NCI-H69 (cell line): ENCODE measurements at regions not wholly inside any gene's neighbourhood (a gene's known extent, or its start where the extent isn't known, plus 50 kb on each side); places are given as distances from the start of the nearest gene placed in this dataset.
"Not testable (repeated sequence)": the region's sequence is repeated elsewhere in the genome, so short reads cannot be mapped to it uniquely, and the experiment has no call there.

Source experiments
- DNase-seq: peaks from one replicate; lab custom pipeline; 2025; lab: John Stamatoyannopoulos, UW

- DNase-seq: peak; percentile 86
These were observed 200.8 kb upstream of the C2CD4B start for GRCh38 chr15:62365795-62366442.

DNA sequence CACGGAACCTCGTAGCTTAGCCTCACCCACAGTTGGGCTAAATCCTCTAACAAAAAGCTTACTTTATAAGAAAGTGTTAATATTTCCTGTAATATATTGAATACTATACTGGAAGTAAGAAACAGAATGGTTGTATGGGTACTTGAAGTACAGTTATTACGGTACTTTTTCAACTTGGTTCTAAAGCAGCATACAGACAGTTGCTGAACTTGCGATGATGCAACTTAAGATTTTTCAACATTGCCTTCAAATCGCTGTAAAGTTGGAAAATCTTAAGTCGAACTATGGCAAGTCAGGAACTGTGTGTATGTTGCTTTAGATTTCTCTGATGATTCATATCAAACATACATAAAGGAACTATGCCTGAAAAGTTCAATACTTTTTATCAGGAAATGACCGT, 204.4 kb upstream of the C2CD4B start:
- DNase-seq: no peak

DNA sequence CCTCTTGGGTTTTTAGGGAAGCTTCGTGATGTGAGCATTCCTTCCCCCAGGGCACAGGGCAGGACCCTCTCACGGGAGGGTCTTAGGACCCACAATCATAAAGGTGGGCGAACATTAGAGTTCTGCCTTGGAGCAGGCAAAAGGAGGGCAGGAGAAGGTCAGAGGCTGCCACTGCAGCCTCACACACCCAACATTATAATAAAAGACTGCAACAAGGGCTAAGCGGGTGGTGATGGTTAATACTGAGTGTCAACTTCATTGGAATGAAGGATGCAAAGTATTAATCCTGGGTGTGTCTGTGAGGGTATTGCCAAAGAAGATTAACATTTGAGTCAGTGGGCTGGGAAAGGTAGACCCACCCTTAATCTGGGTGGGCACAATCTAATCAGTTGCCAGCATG, 206.6 kb upstream of the C2CD4B start:
- not testable (repeated sequence) for DNase-seq

GRCh38 chr15:62377736-62378480, 212.8 kb upstream of the C2CD4B start:
- DNase-seq: no peak

- no peak for DNase-seq
These were observed 213.8 kb upstream of the C2CD4B start for GRCh38 chr15:62378772-62379498.

DNA sequence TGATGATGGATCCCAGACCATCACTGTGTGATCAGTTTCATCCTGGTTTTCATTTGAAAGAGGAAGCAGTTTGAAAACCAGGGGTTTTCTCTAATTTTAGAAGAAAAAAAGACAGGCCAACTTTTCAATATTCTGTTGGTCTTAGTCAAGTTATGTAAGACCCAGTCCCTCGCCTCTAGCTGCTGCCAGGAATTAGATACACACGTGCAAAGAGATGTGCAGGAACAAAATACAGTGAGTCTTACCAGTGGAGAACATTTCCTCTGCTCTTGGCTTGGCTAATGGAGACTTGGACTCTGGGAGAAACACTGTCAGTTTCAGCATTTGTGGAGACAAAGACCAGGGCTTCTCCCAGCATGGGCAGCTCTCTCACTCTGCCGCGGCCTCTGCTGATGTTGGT, 214.9 kb upstream of the C2CD4B start:
- no peak for DNase-seq

DNA sequence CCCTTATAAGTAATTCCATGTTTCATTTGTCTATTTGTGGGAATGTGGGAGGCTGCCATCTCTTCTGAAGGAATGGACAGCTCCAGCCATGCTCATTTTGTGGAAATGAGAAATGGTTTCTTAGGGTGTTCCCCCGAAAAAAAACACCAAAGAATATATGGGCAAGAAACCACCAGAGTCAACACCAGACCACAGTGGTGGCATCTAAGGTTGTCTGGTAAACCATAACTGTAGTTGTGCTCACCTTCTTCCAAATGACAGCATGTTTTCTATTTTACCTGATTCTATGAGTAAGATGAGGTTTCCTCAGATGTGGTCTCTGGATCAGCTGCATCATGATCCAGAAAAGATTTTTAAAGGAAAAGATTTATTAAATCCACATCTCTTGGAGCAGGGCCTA, 217.0 kb upstream of the C2CD4B start:
- no peak for DNase-seq

DNA sequence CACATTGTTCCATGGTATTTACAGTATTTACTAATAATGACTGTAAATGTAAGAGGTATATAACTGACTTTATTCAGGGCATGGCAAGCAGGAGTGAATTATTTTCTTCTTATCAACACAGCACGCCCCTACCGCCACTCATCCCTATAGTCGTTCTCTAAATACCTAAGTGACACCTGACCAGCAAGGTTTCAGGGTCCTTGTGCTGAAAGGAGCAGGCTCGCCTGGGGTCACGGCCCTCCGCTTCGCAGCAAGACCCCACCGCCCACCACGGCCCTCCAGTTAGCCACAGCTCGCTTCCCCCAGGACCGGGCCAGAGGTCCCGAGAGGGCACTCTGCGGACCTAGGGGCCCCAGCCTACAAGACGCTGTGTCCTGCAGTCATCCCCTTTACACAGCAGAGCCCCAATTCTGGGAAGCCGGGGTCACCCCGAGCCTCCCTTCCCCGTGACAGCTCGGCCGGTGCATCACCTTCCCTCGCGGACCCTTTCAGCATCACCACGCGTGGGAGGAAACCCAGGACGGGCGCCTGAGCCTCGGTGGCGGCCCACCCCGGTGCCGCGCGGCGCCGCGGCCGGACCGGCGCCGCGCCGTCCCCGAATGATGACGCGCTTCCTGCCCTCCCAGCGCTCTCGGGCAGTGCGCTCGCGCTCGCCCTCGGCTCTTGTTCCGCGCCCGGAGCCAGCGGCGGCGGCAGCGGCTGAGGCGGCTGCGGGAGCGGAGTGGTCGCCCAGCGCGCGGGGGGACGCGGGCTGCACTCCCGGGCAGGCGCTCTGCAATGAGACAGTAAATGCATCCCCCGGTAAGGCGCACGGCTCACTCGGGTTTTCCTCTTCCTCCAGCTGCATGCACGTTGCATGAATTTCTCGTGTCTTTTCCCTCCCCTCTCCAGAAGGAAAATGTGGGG, 225.1 kb upstream of the C2CD4B start, which contains the start of gene TLN2:
TSS of gene TLN2 (plus strand) at position 666 of the 906 bp plus-strand sequence.
- DNase-seq: peak; percentile 89

GRCh38 chr15:62390791-62391640, 225.9 kb upstream of the C2CD4B start:
- DNase-seq: peak; percentile 66

- DNase-seq: peak; percentile 62
These were observed 226.7 kb upstream of the C2CD4B start for GRCh38 chr15:62391641-62392262.

DNA sequence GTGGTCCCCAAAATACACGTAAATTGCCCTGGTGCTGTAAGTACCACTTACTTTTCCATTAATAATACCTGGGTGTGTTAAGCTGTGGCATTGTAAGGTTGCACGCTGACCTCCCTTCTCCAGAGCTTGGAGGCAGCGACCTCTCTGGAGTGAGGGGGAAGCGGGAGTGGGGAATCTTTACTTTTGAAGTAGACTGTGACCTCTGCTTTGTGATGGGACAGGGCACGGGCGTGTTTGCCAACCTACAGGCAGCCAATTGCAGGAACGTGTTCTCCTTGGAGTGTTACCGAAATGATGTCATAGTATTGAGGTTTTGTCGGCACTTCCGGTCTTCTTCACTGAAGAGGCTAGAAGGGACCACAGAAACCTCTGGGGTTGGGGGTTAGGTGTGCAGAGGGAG, 227.3 kb upstream of the C2CD4B start:
- peak; percentile 17 for DNase-seq

DNA sequence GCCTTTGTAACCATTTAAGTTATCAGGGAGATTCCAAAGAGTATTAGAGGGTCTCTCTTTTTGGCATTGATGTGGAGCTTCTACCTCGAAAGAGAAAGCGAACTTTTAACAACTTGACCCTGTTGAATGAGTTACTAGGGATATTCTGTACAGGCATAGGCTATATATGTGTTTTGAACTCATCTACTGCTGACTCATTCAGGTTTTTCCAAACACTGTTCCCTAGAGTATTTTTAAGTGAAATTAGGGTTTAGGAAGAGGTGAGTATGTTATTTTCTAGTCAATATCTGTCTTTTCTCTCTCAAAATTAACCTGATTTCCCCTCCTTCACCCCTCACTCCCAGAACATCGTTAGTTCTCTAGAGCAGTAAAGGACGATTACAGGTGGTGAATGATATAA, 228.1 kb upstream of the C2CD4B start:
- no peak for DNase-seq

DNA sequence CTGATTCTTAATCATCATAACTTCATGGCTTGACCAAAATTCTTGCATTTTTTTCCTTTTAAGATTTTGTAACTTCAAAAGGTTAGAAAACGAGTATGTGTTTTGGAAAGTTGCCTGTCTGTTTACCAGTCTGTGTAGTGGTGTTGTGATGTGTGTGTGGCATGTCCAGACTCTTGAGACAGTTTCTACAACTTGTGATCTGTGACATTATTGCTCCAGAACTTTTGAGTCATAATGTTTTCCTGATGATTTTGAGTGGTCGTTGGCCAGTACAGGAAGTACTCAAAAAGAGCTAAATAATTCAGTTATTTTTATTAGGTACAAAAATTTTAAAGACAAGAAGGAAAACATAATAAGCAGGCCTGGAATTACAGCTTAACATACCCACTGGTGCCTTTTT, 229.0 kb upstream of the C2CD4B start:
- DNase-seq: no peak

DNA sequence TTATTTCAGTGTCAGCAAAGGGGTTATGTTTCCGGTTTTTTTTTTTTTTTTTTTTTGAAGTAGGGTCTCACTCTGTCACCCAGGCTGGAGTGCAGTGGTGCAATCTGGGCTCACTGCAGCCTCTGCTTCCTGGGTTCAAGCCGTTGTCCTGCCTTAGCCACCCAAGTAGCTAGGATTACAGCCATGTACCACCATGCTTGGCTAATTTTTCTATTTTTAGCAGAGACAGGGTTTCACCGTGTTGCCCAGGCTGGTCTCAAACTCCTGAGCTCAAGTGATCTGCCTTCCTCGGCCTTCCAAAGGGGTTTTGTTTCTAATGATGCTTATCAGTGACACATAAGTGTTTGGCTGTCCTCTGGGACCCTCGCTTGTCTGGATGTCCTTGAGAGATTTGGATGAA, 235.7 kb upstream of the C2CD4B start:
- DNase-seq: no peak

DNA sequence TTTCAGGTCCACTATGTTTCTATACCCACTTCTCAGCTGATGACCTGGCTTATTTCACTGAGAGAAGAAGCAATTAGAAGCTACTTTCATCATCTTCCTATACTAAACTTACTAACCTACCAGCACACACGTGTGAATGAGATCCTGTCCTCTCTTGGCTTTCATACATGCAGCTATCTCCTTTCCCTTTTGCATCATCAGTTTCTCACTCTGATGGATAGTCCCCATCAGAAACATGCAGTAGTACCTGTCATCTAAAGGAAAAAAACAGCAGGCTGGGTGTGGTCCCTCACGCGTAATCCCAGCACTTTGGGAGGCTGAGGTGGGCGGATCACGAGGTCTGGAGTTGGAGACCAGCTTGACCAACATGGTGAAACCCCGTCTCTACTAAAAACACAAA, 237.6 kb upstream of the C2CD4B start:
- DNase-seq: no peak

GRCh38 chr15:62403164-62403809, 238.2 kb upstream of the C2CD4B start:
- DNase-seq: peak; percentile 6

- no peak for DNase-seq
These were observed 239.3 kb upstream of the C2CD4B start for GRCh38 chr15:62404194-62404985.

GRCh38 chr15:62406305-62406891, 241.3 kb upstream of the C2CD4B start:
- DNase-seq: no peak

- no peak for DNase-seq
These were observed 242.1 kb upstream of the C2CD4B start for GRCh38 chr15:62407216-62407615.
